Astrocyte of the cerebellum (primary cell): ENCODE measurements at regions not wholly inside any gene's neighbourhood (a gene's known extent, or its start where the extent isn't known, plus 50 kb on each side); places are given as distances from the start of the nearest gene placed in this dataset.
A peak's percentile ranks its signal among the peaks of the same experiment; 100 is the strongest.

ENCODE experiments used
- DNase-seq: peaks from one replicate; pipeline ENCODE4 v3.0.0-alpha.2; 2011; ENCODE audit warnings: low read depth
- H3K4me3 ChIP-seq: 2 replicates; pipeline ENCODE4 v1.5.1; 2011; ENCODE audit warnings: mild to moderate bottlenecking, low read depth, low read length, moderate library complexity
- in situ Hi-C: cut with HindIII; loops from 2 replicates; pipeline ENCODE4 v1.10.0; 2017; ENCODE audit warnings: low sequenced_read_pairs
- TF ChIP-seq, protein P1 (sequence below): IDR thresholded peaks from 2 replicates; pipeline ENCODE4 v1.5.1; 2012; ENCODE audit warnings: low read length, low read depth, moderate library complexity, mild to moderate bottlenecking; ENCODE audit errors: missing control alignments

GRCh38 chr2:217497843-217498377, 504.9 kb downstream of the TNS1 start:
- no peak for DNase-seq
- TF ChIP-seq, protein P1, sequence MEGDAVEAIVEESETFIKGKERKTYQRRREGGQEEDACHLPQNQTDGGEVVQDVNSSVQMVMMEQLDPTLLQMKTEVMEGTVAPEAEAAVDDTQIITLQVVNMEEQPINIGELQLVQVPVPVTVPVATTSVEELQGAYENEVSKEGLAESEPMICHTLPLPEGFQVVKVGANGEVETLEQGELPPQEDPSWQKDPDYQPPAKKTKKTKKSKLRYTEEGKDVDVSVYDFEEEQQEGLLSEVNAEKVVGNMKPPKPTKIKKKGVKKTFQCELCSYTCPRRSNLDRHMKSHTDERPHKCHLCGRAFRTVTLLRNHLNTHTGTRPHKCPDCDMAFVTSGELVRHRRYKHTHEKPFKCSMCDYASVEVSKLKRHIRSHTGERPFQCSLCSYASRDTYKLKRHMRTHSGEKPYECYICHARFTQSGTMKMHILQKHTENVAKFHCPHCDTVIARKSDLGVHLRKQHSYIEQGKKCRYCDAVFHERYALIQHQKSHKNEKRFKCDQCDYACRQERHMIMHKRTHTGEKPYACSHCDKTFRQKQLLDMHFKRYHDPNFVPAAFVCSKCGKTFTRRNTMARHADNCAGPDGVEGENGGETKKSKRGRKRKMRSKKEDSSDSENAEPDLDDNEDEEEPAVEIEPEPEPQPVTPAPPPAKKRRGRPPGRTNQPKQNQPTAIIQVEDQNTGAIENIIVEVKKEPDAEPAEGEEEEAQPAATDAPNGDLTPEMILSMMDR: no peak
- in situ Hi-C loops: loop anchor here (10.0 kb wide), 1 partner anchor 793 kb away; no protein-coding TSS in a partner anchor
- no peak overlapping the region for H3K4me3 ChIP-seq

GRCh38 chr2:217494557-217494956, 508.2 kb downstream of the TNS1 start:
- TF ChIP-seq, protein P1: no peak
- DNase-seq: no peak
- H3K4me3 ChIP-seq: no peak overlapping the region
- in situ Hi-C loops: loop anchor here (10.0 kb wide), 1 partner anchor 790 kb away; no protein-coding TSS in a partner anchor

DNA sequence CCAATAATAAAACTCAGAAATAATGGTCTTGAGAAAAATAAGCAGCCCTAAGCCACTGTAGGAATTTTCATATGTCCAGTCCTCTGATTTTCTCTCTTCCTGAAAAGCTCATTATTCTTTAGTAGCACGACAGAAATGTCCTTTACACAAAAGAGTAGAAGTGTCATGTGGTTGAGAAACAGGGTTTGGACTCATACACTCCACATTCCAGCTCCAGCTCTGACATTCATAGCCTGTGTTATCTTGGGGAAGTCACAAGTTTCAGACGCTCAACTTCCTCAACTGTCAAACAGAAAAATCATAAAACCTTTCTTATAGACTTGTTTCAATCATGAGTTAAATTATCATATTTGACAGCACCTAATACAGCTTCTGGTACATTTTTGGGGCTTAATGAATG, 511.5 kb downstream of the TNS1 start:
- TF ChIP-seq, protein P1: no peak
- in situ Hi-C loops: loop anchor here (10.0 kb wide), 1 partner anchor 786 kb away; no protein-coding TSS in a partner anchor
- no peak overlapping the region for H3K4me3 ChIP-seq
- no peak for DNase-seq

- peak overlapping the region; percentile 1 for H3K4me3 ChIP-seq
- peak; percentile 69 for DNase-seq
- in situ Hi-C loops: no loop called here
- TF ChIP-seq, protein P1: no peak
Observed at GRCh38 chr2:217489145-217489960, 513.4 kb downstream of the TNS1 start.

DNA sequence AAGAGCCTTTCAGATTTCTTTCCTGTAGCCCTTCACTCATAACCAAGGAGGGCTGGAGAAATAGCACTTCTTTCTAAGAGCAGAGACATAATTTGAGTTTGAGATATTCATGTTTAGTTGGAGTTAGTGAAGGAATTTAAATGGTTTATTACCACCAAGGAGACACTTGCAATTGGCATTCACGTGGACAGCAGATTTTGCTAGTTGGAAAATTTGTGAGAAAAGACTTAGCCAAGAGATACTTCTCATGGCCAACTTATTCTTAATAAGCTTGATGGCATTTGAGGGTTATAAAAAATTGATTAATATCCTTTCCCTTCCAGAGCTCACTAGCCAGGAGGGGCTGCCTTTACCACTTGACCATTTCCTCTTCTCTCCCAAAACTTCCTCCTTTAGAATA, 518.7 kb downstream of the TNS1 start:
- in situ Hi-C loops: no loop called here

DNA sequence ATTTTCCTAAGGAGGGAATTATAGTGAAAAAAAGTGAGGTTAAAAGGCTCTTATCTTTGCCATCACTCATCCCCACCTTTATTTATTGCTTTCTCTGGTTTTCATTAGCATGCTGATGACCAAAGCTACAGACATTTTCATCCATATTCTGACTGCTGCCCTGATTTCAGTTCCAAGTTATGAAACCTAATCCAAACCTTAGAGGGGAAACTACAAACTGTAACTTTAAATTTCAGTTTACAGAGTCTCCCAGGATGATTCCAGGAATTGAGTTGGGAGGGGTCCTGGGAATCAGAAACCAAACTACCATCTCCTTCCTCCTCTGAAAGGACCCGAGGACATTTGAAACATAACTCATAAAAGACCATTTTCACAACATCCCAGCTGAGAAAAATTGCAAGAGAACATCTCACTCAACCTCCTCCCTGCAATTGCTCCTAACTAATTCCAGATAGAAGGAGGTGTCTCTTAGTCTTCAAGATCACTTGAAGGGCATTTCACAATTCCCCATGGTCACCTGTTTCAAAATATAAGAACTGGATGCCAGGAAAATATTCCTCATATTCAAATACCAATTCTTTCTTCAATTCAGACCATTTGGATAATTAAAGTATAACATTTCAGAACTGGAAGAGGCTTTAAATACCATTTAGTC, 520.6 kb downstream of the TNS1 start:
- no peak for DNase-seq
- TF ChIP-seq, protein P1: no peak
- in situ Hi-C loops: no loop called here
- no peak overlapping the region for H3K4me3 ChIP-seq

More for the DNA sequence above, 518.7 kb downstream of the TNS1 start:
- DNase-seq: no peak
- H3K4me3 ChIP-seq: no peak overlapping the region
- TF ChIP-seq, protein P1: no peak
